ENCODE measurements at regions not wholly inside any gene's neighbourhood (a gene's known extent, or its start where the extent isn't known, plus 50 kb on each side); places are given as distances from the start of the nearest gene placed in this dataset.

DNA sequence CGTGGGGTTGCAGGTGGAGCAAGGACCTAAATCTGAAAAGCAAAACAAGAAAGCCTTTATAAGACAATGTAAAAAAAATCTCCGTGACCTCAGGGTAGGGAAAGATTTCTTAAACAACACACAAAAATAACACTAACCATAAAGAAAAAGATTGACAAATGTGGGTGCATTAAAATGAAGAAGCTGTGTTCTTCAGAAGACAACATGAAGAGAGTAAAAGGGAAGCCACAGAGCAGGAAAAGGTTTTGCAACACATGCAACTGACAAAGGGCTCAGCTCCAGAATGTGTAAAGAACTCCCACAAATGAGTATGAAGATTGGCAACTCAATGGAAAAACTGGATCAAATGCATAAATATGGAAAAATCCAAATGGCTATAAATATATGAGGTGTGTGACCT is 74.2 kb downstream of the MAGEF1 start:
- Histone ChIP-seq H3K4me1 (ENCODE audit: control insufficient read depth in 2 of 3, insufficient read depth in 2 of 3, low read depth in 1 of 3, low read length in 3 of 3) (peaks cover 0 to 6% (median 5%) of the 10 kb centered on the region in 3 donors), H3K9me3 (ENCODE audit: control insufficient read depth in 2 of 3, insufficient read depth in 1 of 3, low read length in 3 of 3) (no peaks in the 10 kb centered on the region), H3K36me3 (ENCODE audit: control insufficient read depth in 2 of 3, insufficient read depth in 3 of 3, low read length in 3 of 3) (no peaks in the 10 kb centered on the region), H3K27ac (ENCODE audit: low read depth in 2 of 2, low read length in 2 of 2) (no peak overlapping the region), H3K4me3 (ENCODE audit: low read length in 3 of 3) (no peak overlapping the region), H3K27me3 (ENCODE audit: control insufficient read depth, insufficient read depth, low read length) (no peaks in the 10 kb centered on the region), H3K9ac (ENCODE audit: low read length in 3 of 3) (no peak overlapping the region)
- TF ChIP-seq, protein P1, sequence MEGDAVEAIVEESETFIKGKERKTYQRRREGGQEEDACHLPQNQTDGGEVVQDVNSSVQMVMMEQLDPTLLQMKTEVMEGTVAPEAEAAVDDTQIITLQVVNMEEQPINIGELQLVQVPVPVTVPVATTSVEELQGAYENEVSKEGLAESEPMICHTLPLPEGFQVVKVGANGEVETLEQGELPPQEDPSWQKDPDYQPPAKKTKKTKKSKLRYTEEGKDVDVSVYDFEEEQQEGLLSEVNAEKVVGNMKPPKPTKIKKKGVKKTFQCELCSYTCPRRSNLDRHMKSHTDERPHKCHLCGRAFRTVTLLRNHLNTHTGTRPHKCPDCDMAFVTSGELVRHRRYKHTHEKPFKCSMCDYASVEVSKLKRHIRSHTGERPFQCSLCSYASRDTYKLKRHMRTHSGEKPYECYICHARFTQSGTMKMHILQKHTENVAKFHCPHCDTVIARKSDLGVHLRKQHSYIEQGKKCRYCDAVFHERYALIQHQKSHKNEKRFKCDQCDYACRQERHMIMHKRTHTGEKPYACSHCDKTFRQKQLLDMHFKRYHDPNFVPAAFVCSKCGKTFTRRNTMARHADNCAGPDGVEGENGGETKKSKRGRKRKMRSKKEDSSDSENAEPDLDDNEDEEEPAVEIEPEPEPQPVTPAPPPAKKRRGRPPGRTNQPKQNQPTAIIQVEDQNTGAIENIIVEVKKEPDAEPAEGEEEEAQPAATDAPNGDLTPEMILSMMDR (IDR thresholded peaks at IDR 0.05; ENCODE audit: borderline replicate concordance, extremely low read depth, insufficient read depth), result no peak
- DNase-seq (no peak), FAIRE-seq (no peak)
- intact Hi-C loops (cut with DNase I), result no loop called here

DNA sequence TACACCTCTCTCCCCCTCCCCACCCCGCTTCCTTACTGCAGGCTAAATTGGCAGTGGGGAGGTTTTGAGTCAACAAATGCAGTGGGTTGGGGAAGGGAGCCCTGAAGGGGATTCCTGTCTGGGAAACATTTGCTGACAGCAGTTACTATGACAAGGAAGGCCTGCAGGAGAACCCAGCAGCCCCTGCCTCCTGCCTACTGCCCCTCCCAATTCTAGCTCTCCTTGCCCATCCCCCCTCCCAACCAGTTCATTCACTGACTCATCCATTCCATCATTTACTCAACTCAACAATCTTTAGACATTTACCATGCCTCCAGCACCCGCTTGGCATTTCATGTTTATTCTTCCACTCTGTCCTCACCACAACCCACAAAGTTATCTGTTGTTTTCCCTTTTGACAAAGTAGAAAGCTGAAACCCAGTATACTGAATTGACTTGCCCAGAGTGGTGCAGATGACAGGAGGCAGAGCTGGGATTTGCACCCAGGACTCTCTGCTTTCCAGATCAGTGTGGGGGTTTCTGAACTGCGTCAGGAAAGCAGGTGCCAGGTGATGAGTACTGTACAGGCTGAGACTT is 75.0 kb downstream of the MAGEF1 start:
- Histone ChIP-seq H3K27ac (ENCODE audit: low read depth in 2 of 2, low read length in 2 of 2) (no peak overlapping the region), H3K9ac (ENCODE audit: low read length in 3 of 3) (no peak overlapping the region), H3K4me1 (ENCODE audit: control insufficient read depth in 2 of 3, insufficient read depth in 2 of 3, low read depth in 1 of 3, low read length in 3 of 3) (peaks cover 0 to 5% (median 2%) of the 10 kb centered on the region in 3 donors), H3K36me3 (ENCODE audit: control insufficient read depth in 2 of 3, insufficient read depth in 3 of 3, low read length in 3 of 3) (no peaks in the 10 kb centered on the region), H3K4me3 (ENCODE audit: low read length in 3 of 3) (no peak overlapping the region), H3K9me3 (ENCODE audit: control insufficient read depth in 2 of 3, insufficient read depth in 1 of 3, low read length in 3 of 3) (no peaks in the 10 kb centered on the region), H3K27me3 (ENCODE audit: control insufficient read depth, insufficient read depth, low read length) (no peaks in the 10 kb centered on the region)
- intact Hi-C loops (cut with DNase I), result no loop called here
- no peak for FAIRE-seq
- TF ChIP-seq, protein P1 (IDR thresholded peaks at IDR 0.05; ENCODE audit: borderline replicate concordance, extremely low read depth, insufficient read depth), result no peak
- DNase-seq, result peak in 2 of 5 donors; percentile 46 to 62

DNA sequence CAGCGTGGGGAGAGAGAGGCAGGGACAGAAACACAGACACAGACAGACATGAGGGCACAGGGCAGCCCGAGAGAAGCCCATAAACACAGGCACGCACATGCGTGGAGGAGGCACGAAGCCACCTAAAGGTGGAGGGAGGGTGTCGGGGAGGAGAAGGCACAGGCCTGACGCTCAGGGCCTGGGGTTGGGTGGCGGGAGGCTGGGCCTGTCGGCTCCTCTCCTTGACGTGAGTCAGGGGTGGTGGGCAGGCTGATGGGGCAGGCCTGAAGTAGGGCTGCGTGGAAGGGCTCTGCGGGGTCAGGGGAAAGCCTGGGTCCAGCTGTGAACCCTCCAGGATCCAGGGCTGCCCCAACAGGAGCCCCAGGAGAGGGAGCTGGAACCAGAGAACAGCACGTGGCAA is 74.2 kb downstream of the EPHB3 start:
- Histone ChIP-seq H3K9me3 (ENCODE audit: control insufficient read depth in 2 of 3, insufficient read depth in 1 of 3, low read length in 3 of 3) (no peaks in the 10 kb centered on the region), H3K9ac (ENCODE audit: low read length in 3 of 3) (no peak overlapping the region), H3K36me3 (ENCODE audit: control insufficient read depth in 2 of 3, insufficient read depth in 3 of 3, low read length in 3 of 3) (no peaks in the 10 kb centered on the region), H3K27me3 (ENCODE audit: control insufficient read depth, insufficient read depth, low read length) (no peaks in the 10 kb centered on the region), H3K27ac (ENCODE audit: low read depth in 2 of 2, low read length in 2 of 2) (no peak overlapping the region), H3K4me3 (ENCODE audit: low read length in 3 of 3) (no peak overlapping the region), H3K4me1 (ENCODE audit: control insufficient read depth in 2 of 3, insufficient read depth in 2 of 3, low read depth in 1 of 3, low read length in 3 of 3) (peaks cover 0 to 5% (median 2%) of the 10 kb centered on the region in 3 donors)
- intact Hi-C loops (cut with DNase I), result no loop called here
- TF ChIP-seq, protein P1 (IDR thresholded peaks at IDR 0.05; ENCODE audit: borderline replicate concordance, extremely low read depth, insufficient read depth), result no peak
- FAIRE-seq, result no peak
- DNase-seq, result no peak

DNA sequence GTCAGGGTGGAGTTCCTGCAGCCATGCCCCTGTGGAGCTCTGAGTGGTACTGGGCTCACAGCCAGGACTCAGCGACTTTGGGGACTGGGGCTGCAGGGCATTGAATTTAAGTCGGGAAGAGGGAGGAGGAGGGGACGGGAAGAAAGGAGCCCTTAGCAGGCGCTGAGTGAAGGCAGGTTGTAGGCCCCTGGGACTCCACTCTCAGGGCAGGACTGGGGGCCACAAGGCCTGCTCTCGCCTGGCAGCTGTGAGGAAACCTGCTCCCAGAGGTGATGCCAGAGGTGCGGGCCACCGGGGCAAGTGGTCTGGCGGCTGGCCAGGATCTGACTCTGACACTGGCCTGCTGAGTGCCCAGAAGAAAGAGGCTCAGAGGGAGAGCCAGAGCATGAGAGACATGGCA is 73.5 kb downstream of the EPHB3 start:
- intact Hi-C loops (cut with DNase I), result no loop called here
- Histone ChIP-seq H3K9ac (ENCODE audit: low read length in 3 of 3) (no peak overlapping the region), H3K4me3 (ENCODE audit: low read length in 3 of 3) (no peak overlapping the region), H3K36me3 (ENCODE audit: control insufficient read depth in 2 of 3, insufficient read depth in 3 of 3, low read length in 3 of 3) (no peaks in the 10 kb centered on the region), H3K4me1 (ENCODE audit: control insufficient read depth in 2 of 3, insufficient read depth in 2 of 3, low read depth in 1 of 3, low read length in 3 of 3) (peaks cover 0 to 5% (median 2%) of the 10 kb centered on the region in 3 donors), H3K27me3 (ENCODE audit: control insufficient read depth, insufficient read depth, low read length) (no peaks in the 10 kb centered on the region), H3K27ac (ENCODE audit: low read depth in 2 of 2, low read length in 2 of 2) (no peak overlapping the region), H3K9me3 (ENCODE audit: control insufficient read depth in 2 of 3, insufficient read depth in 1 of 3, low read length in 3 of 3) (no peaks in the 10 kb centered on the region)
- TF ChIP-seq, protein P1 (IDR thresholded peaks at IDR 0.05; ENCODE audit: borderline replicate concordance, extremely low read depth, insufficient read depth), result no peak
- DNase-seq (no peak), FAIRE-seq (no peak)

All from kidney (tissue), 13 donors.